Adrenal gland (tissue), 9 donors: ENCODE measurements at regions not wholly inside any gene's neighbourhood (a gene's known extent, or its start where the extent isn't known, plus 50 kb on each side); places are given as distances from the start of the nearest gene placed in this dataset.

Source experiments
- DNase-seq, 7 donors: peaks; one replicate each; pipeline ENCODE4 v3.0.0-alpha.2; 2019 to 2020
- H3K27ac ChIP-seq, 5 donors: fragments of 200-600 bp; sonication (generic) in 4 of 5; 1 replicate in 3 of 5; 2 replicates in 2 of 5; pipeline versions ENCODE4 v1.5.1 to v1.8.0; 2016 to 2020; ENCODE audit warnings: mild to moderate bottlenecking in 1 of 5
- H3K27me3 ChIP-seq: fragments of 200-600 bp; 2 replicates; pipeline ENCODE4 v1.8.0; 2021
- H3K36me3 ChIP-seq, 2 donors: fragments of 200-600 bp; replicated peaks in 1 of 2; 1 replicate in 1 of 2; 2 replicates in 1 of 2; pipeline versions ENCODE4 v1.5.1 to v1.8.0; 2018 to 2022
- H3K4me1 ChIP-seq, 2 donors: fragments of 200-600 bp; replicated peaks in 1 of 2; 1 replicate in 1 of 2; 2 replicates in 1 of 2; pipeline versions ENCODE4 v1.5.1 to v1.8.0; 2018 to 2021
- H3K4me3 ChIP-seq, 4 donors: fragments of 200-600 bp; sonication (generic) in 3 of 4; one replicate each; pipeline ENCODE4 v1.5.1; 2016 to 2018
- H3K9me3 ChIP-seq, 3 donors: fragments of 200-600 bp; sonication (generic) in 1 of 3; replicated peaks in 1 of 3; 1 replicate in 2 of 3; 2 replicates in 1 of 3; pipeline versions ENCODE4 v1.5.1 to v1.8.0; 2016 to 2021
- CTCF ChIP-seq, 6 experiments: fragments of 450-650 bp in 4 of 6; fragments of 200-600 bp in 2 of 6; sonication (generic) in 1 of 6; IDR thresholded peaks; 1 replicate in 5 of 6; 2 replicates in 1 of 6; pipeline versions ENCODE4 v1.5.1 to v1.8.0; 2016 to 2021; ENCODE audit warnings: antibody characterized with exemption in 6 of 6, mild to moderate bottlenecking in 2 of 6, moderate library complexity in 1 of 6
- POLR2A ChIP-seq, 2 donors: fragments of 450-650 bp; IDR thresholded peaks; one replicate each; pipeline ENCODE4 v1.6.1; 2017; ENCODE audit warnings: antibody characterized with exemption in 2 of 2, mild to moderate bottlenecking in 2 of 2, moderate library complexity in 1 of 2
- WGBS, 4 donors: extraction: QIAGEN DNeasy Blood & Tissue Kit in 2 of 4; methylation state at CpG; one replicate each; pipeline versions ENCODE4 v1.1.5 to v1.1.7; 2013 to 2017; 5-methylcytosine and 5-hydroxymethylcytosine counted together
- intact Hi-C, 2 donors: fragments of 100-400 bp; cut with DNase I; formaldehyde crosslinking; loops; one replicate each; pipeline versions ENCODE4 v1.14.1 to v1.15.0; 2022 to 2023
- donor health status: healthy with polysubstance abuse.
- donor health status: Bipolar disorder and iron deficiency.
- donor health status: DM: yes; HTN: yes; CAD: no.
- donor health status: DM: no; HTN: no; CAD: no.
- donor health status: DM: no; HTN: no; CAD: no.

- Histone ChIP-seq H3K27me3 (no peaks in the 10 kb centered on the region), H3K27ac (no peak overlapping the region), H3K36me3 (no peaks in the 10 kb centered on the region), H3K9me3 (no peaks in the 10 kb centered on the region), H3K4me1 (no peaks in the 10 kb centered on the region), H3K4me3 (no peak overlapping the region)
- 56 to 61% (median 60%) methylated on average over 3 of the region's 3 CpGs for WGBS, 4 donors
- TF ChIP-seq POLR2A (IDR thresholded peaks at IDR 0.05) (no peak), CTCF (IDR thresholded peaks at IDR 0.05) (no peak)
- intact Hi-C loops = no loop called here
- DNase-seq = no peak
These were observed 640.1 kb upstream of the AADAT start for GRCh38 chr4:170729897-170730296.

- Histone ChIP-seq H3K9me3 (no peaks in the 10 kb centered on the region), H3K27me3 (no peaks in the 10 kb centered on the region), H3K36me3 (no peaks in the 10 kb centered on the region), H3K27ac (no peak overlapping the region), H3K4me1 (no peaks in the 10 kb centered on the region), H3K4me3 (no peak overlapping the region)
- intact Hi-C loops = no loop called here
- WGBS, 4 donors = 19 to 28% (median 22%) methylated on average over 4 of the region's 4 CpGs
- TF ChIP-seq POLR2A (IDR thresholded peaks at IDR 0.05) (no peak), CTCF (IDR thresholded peaks at IDR 0.05) (no peak)
- no peak for DNase-seq
These were observed 639.5 kb upstream of the AADAT start for GRCh38 chr4:170729236-170729635.

- TF ChIP-seq CTCF (IDR thresholded peaks at IDR 0.05) (no peak), POLR2A (IDR thresholded peaks at IDR 0.05) (no peak)
- no peaks in the 10 kb centered on the region for H3K9me3 ChIP-seq
- H3K27ac ChIP-seq = no peak overlapping the region
- H3K36me3 ChIP-seq = no peaks in the 10 kb centered on the region
- 74 to 79% (median 77%) methylated on average over 1 of the region's 1 CpG for WGBS, 4 donors
- no peak for DNase-seq
- H3K27me3 ChIP-seq = no peaks in the 10 kb centered on the region
- H3K4me1 ChIP-seq = no peaks in the 10 kb centered on the region
- intact Hi-C loops = no loop called here
- H3K4me3 ChIP-seq = no peak overlapping the region
These were observed 634.4 kb upstream of the AADAT start for GRCh38 chr4:170724191-170724590.

GRCh38 chr4:170723171-170723570 lies 633.4 kb upstream of the AADAT start:
- H3K4me1 ChIP-seq = no peaks in the 10 kb centered on the region
- H3K9me3 ChIP-seq = no peaks in the 10 kb centered on the region
- no peaks in the 10 kb centered on the region for H3K27me3 ChIP-seq
- DNase-seq = no peak
- H3K36me3 ChIP-seq = no peaks in the 10 kb centered on the region
- TF ChIP-seq POLR2A (IDR thresholded peaks at IDR 0.05) = no peak
- TF ChIP-seq CTCF (IDR thresholded peaks at IDR 0.05) = no peak
- intact Hi-C loops = no loop called here
- no peak overlapping the region for H3K4me3 ChIP-seq
- no peak overlapping the region for H3K27ac ChIP-seq
- WGBS, 4 donors = 66 to 82% (median 73%) methylated on average over 2 of the region's 2 CpGs
